Stimulated activated CD8-positive, alpha-beta memory T cell treated with anti-CD3 and anti-CD28 coated beads, Interleukin-4, amount 100 ng/mL, for 4 hours (primary cell): ENCODE measurements at regions not wholly inside any gene's neighbourhood (a gene's known extent, or its start where the extent isn't known, plus 50 kb on each side); places are given as distances from the start of the nearest gene placed in this dataset.
"Not testable (repeated sequence)": the region's sequence is repeated elsewhere in the genome, so short reads cannot be mapped to it uniquely, and the experiment has no call there.

ENCODE experiments used
- DNase-seq, 2 donors: peaks; one replicate each; pipeline ENCODE4 v3.0.0-alpha.2; 2020; ENCODE audit warnings: low read depth in 2 of 2, low spot score in 1 of 2

DNA sequence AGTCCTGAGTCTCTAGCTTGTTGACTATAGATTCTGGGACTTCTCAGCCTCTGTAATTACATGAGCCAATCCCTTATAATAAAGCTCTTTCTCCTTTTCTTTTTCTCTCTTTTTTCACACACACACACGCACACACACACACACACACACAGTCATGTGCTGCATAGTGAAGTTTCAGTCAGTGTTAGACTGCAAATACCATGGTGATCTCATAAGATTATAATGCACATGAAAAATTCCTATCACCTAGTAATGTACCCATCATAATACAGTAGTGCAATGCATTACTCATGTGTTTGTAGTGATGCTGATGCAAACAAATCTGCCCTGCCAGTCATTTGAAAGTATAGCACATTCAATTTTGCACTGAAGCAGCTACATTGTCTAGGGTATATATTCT is 558.2 kb downstream of the SUCLG1 start:
- DNase-seq, result no peak

DNA sequence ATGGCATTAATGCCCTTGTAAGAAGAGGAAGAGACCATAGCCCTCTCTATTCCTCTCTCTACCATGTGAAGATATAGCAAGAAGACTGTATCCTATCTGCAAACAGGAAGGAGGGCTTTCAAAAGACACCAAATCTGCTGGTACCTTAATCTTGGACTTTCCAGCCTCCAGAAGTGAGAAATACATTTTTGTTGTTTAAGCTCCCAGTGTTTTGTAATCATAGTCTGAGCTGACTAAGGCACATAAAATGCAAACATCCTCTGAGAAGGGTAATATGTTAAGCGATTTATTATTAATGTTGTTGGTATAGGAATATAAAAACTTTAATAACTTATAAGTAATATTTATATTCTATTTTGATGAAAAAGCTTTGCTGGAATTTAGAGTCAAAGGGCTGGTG is 559.8 kb downstream of the SUCLG1 start:
- DNase-seq, result no peak

DNA sequence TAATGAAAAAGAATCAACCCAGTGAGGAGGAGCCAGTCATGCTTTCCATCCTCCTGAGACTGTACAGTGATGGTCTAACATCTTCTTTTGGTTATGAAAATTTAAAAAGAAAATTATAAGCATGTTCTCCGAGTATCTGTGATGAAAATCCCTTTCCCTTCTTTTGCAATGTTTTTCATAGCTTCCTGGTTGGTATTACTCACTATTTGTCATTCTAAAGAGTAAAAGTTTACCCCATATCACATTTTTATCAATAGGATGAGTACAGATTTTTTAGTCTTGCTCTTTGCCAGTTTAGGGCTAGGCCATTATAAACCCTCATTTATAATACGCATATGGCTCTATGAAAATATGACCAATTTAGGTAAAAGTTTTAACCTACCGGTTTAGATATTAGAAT is 564.1 kb downstream of the SUCLG1 start:
- DNase-seq, result no peak

DNA sequence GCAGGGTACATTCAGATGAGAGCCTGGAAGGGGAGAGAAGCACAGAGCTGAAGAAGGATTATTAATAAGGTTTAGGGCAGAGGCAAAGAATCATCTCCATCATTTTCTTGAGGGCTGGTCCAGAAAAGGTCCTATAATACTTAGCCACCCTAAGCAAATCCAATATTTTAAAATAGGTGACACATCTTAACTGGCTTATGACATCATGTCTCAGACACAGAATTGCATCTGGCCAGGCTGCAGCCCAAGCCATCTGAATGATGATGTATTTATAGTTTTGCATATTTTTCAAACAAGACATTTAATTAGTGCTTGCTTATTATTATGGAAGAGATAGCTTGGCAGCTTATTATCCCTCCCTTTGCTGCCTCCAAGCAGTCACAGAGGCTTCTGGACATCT is 571.3 kb downstream of the SUCLG1 start:
- DNase-seq, result no peak

DNA sequence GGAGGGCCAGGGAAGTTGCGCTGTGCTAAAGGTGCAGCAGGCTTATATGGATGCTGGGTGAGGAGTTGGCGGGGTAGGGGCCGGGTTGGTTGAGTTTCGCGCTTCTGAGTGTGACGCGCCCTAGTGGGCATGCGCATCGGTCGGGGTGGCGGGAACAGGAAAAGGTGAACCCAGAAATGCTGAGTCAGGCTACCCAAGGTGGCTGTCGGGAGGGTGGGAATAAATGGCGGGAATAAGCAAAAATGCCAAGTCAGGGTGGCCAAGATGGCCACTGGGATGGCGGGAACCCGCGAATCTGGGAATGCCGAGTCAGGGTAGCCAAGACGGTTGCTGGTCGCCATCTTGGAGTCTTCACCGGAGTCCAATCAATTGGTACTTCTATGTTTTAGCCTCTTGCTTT is 580.0 kb downstream of the SUCLG1 start:
- no peak for DNase-seq

DNA sequence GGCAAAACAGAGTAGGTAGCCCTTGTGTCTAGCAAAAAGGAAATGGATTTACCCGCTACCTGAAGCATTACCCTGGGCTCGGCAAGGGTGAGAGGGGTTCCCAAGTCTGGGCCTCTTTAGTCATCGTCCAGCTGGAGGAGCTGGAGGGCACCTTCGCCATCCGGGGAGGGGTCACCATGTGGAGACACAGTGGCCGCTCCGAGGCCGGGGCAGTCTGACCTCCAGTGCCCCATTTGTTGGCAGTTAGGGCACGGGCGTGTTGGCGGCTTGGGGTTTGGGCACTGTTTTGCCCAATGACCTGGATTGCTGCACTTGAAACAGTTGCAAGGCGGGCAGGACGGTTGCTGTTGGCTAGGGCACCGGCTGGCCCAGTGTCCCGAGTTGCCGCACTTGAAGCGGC is 581.8 kb downstream of the SUCLG1 start:
- DNase-seq, result not testable (repeated sequence)

DNA sequence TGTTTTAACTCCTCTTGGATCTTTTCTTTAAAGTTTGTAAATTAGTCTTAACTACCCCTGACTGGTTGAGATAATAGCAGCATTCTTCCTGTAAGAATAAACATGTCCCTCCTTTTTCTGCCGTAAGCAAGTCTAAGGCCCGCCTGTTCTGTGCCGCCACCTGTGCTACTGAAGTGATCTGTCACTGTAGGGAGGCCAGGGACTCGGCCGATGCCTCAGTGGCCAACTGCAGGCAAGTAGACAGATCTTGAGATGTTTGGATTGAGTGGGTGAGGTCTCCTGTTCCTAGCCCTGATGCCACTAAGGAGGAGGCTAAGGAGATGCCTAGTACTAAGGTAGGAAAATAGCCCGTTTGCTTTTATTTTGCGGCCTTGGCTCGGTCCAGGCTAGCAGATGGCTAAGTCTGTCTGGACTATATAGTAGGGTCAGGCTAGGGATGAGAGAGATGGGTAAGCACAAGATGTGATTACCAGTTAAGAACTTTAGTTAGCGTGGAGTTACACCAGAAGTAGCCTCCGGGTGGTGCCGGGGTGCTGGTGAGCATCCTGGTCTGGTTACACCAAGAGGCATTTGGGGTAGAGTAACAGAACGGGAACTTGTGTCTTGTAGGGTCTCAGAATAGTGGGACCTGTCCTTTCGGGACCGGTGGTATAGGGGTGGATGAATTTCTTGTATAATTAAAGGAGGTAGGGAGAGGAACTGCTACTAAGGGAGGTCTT is 584.2 kb downstream of the SUCLG1 start:
- DNase-seq, result no peak

DNA sequence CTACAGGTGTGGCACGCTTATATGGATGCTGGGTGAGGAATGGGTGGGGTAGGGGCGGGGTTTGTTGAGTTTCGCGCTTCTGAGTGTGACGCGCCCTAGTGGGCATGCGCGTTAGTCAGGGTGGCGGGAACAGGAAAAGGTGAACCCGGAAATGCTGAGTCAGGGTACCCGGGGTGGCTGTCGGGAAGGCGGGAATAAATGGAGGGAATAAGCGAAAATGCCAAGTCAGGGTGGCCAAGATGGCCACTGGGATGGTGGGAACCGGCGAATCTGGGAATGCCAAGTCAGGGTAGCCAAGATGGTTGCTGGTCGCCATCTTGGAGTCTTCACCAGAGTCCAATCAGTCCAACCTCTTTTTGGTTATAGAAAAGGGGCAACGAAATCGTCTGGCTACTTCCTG is 585.0 kb downstream of the SUCLG1 start:
- DNase-seq, result no peak

DNA sequence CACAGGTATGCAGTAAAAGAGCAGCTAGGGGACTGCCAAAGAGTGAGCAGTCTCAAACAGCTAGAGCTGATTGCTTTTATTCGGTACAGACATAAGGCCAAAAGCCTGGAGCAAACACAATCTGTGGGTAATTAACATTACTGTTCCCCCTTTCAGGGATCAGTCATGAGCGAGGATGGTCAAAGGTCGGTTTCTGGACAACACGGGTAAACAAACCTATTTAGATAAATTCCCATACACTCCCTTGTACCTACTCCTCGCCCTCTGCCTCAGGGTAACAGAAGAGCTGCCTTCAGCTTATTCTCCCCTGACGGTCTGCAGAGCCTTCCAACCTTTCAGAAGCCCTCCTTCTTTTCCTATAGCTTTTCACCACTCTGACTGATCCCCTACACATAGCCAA is 586.0 kb downstream of the SUCLG1 start:
- no peak for DNase-seq

DNA sequence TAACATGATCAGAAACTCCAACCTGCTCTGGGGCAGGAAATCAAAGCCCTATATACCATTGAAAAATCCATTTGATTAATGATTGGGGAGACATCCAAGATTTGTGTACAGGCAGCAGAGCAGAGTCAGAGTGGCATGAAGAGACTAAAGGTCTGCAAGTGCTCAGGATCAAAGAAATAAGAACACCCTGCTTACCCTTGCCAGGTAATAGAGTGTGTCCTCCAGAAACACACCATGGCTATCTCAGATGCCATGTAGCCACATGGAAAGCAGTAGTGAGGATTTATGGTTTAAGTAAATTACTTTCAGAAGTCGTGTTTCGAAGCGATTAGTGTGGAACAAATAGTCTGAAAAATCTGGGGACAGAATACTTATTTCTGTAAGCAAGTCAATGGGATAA is 592.9 kb downstream of the SUCLG1 start:
- DNase-seq, result no peak

DNA sequence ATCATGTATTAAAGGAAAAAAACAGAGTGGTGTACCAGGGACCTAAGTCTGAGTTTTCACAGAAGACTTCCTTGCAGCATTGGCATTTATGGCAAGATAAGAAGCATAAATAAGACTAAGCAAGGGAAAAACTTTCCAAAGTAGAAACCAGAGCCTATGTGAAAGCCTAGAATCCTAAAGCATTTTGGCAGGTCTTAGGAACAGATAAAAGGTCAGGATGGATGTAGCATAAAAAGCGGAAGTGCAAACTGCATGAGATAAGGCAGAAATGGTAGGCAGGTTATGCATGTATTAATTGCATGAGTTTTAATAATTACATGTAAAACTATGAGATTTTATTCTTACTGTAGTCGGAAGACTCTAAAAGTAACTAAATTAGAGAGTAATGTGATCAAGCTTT is 596.5 kb downstream of the SUCLG1 start:
- no peak for DNase-seq

DNA sequence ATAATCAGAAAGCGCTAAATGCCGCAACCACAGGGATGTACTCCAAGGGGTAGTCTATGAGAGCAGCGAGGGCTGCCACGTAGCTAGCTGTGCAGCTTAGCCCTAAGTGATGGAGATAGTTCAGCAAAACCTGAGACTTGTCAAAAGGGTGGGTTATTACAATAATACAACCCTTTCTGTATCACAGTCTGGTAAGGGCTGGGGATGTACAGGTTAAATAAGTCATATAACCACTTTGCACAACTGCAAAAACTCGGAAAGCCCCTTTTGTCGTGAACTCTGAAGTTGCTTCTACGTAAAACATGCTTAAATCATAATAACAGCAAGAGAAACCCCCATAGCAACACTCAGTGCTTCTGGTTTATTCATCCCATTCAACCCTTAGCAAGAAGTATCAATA is 598.8 kb downstream of the SUCLG1 start:
- no peak for DNase-seq

DNA sequence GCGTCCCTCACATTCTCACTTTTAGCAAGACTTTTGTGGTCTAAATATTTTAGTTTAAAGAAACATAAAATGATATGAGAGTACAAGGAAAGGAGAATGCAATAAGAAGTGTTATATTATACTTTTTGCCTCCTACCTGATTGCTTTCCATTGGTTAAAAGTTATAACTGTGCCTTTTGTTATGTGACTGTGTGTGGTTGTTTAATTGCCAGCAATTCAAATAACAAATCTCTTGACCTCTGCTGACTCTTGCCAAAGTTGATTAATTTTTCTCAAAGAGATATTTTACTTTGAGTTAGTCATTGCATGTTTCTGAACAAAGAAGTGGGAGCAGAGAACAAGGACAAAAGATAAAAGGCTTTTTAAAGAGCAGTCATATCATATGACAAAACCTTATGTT is 599.5 kb downstream of the SUCLG1 start:
- DNase-seq, result no peak

DNA sequence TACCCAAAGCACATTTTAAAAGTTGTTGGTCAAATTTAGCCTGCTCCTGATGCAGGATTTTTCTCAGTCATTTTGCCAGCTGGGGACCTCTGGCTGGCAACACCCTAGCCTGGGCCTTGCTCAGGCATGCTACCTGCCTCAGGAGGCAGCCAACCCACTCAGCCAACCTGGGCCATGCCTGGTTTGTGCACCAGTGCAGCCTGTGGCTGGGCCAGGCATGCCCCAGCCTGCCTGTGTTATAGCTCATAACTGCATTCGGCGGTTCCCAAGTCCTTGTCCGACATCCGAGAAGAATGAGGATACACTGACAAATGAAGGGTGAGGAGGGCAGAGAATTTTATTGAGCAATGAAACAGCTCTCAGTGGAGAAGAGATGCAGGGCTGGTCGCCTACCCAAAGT is 608.0 kb downstream of the SUCLG1 start:
- no peak for DNase-seq

DNA sequence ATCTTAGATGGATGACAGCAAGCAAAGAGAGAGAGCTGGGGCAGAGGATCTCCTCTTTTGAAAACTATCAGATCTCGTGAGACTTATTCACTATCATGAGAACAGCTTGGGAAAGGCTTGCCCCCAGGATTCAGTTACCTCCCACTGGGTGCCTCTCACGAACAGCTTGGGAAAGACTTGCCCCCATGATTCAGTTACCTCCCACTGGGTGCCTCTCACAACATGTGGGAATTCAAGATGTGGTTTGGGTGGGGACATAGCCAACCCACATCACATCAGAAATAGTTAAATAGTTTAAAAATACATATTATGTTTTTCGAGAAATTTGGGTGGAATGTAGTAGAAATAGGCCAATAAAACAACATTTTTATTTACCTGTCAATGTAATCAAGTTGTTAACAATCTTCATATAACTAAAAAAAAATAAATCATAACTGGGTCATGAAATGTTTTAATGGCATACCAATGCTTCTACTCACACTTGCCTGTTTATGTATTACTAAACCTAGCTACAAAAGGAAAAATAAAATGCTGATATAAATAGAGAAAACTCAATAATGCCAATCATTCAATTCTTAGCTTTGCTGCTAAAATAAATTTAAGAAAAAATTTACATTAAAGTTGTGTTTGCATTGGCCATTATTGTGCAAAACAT is 608.9 kb downstream of the SUCLG1 start:
- no peak for DNase-seq

DNA sequence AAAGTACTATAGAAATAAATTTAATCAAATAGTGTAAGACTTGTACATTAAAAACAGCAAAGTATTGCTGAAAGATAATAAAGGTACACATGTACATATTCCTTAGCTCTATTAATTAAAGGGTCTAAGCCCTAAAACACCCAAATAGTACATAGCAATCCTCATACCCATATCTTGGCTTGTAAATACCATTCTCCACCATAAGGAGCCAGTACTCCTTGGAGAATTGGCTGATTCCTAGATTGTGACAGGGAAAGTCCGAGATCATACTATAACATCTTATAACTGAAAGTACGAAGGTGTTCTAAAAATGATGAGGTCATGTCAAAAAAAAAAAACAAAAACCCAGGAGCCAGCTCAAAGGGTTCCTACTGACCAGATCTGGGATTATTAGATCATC is 614.6 kb downstream of the SUCLG1 start:
- DNase-seq, result no peak

DNA sequence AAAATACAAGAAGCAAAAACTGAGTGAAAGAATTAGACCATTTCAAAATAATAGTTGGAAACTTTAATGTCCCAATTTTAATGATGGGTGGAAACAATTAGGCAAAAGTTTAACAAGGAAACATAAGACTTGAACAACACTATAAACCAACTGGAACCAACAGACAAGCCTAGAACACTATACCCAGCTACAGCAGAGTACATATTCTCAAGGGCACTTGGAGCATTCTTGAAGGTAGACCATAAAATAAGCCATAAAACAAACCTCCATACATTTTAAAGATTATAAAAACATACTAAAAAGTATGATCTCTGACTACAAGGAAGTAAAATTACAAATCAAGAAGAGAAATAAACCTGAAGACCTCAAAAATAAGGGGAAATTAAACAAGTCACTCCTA is 616.7 kb downstream of the SUCLG1 start:
- DNase-seq, result no peak

DNA sequence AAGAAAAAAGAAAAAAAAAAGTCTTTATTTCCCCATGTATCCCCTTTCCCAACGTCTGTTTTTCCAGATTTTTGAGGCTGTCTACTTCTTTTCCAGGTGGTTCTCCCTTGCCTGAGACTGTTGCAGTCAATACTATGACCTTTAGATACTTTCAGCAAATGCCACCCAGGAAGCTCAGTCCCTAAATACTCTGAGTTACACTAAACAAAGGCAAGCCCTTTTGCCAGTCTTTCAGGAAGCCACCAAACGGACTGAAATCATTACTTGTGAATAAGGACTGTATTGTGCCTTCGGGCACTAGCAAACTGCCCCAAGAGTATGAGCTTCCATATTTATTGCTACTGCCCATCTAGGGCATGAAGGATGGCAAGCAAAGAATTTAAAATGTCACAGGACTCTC is 621.3 kb downstream of the SUCLG1 start:
- DNase-seq, result no peak

DNA sequence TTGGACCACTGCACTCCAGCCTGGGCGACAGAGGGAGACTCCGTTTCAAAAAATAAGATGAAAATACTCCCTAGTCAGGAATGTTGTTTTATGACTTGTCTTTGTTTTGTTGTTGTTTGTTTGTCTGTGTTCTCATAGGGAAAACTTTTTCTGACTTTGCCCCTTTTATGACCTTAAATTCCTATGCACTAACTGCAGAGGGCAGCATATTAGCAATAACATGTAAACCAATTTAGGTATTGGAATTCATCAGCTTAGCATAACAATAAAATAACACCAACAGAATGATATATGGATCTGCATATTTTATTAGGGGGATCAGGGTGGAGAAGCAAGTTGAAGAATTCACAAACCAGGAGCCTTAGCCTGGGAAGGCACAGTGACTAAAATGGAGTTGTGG is 631.5 kb downstream of the SUCLG1 start:
- DNase-seq, result no peak

DNA sequence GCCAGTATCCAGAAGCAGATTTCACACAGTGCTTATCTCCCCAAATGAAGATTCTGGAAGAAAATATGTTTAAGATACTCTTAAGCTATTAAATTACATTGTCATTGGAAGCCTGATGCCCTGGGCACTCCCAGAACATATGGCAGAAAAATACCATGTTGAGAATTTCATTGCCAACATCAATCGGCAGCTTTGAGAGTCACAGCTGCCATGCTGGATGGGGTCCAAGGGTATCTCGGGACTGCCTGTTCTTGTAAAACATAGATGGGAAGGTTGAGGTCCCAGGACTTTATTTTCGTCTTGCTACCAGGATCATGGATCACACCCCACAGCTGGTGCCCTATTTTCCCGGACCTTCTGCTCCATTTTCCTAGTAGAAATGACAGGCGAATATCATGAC is 632.5 kb downstream of the SUCLG1 start:
- no peak for DNase-seq

DNA sequence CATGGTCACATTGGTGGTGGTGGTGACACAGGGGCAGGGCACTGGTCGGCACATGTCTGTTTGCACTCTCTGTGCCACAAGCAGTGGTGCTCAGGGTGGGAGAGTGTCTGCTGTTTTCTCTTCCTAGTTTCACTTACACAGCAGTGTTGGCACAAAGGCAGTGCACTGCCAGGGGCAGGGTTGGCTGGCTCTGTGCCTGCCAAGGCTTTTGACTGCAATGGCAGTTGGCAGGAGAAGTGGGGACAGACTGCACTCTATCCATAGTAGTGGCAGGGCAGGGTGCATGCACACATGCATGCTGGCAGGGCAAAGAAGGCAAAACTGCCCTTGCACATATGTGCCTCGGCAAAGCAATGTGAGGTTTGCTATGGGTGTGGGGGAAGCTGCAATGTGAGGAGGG is 635.9 kb downstream of the SUCLG1 start:
- no peak for DNase-seq

DNA sequence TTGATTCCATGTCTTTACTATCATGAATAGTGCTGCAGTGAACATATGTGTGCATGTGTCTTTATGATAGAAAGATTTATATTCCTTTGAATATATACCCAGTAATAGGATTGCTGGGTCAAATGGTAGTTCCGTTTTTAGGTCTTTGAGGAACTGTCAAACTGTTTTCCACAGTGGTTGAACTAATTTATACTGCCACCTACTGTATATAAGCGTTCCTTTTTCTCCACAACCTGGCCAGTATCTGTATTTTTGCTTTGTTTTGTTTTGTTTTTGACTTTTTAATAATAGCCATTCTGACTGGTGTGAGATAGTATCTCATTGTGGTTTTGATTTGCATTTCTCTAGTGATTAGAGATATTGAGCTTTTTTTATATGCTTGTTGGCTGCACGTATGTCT is 641.6 kb downstream of the SUCLG1 start:
- DNase-seq, result no peak

DNA sequence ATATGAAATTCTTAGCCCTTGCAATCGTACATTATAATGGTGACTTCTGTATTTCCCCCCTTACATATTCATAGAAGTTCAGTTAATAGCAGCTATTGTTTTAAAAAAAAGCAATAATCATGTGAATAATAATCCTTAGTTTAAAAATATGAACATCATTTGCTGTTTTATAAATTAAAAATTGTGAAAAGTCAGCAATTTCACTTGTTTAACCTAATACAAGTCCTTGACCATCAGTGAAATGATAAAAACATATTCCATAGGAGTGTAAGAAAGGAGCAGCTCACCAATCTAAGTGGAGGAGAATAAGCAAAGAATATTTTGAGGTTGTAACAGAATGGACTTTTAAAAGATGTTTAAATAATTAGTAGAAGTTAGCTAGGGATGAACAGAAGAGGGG is 650.2 kb downstream of the SUCLG1 start:
- no peak for DNase-seq
